MM.1S (cell line): ENCODE measurements at regions not wholly inside any gene's neighbourhood (a gene's known extent, or its start where the extent isn't known, plus 50 kb on each side); places are given as distances from the start of the nearest gene placed in this dataset.

Experiments
- DNase-seq: peaks from one replicate; pipeline ENCODE4 v3.0.0-alpha.2; 2015
- H2AFZ ChIP-seq: fragments of 300-600 bp; sonication (generic); 2 replicates; pipeline ENCODE4 v1.6.0; 2016; ENCODE audit warnings: antibody characterized with exemption, low read length
- H3F3A ChIP-seq: fragments of 300-600 bp; sonication (generic); 2 replicates; pipeline ENCODE4 v1.6.1; 2016; ENCODE audit warnings: mild to moderate bottlenecking, antibody characterized with exemption, low read length, moderate library complexity, mixed read lengths; ENCODE audit not compliant: insufficient read depth
- H3K27ac ChIP-seq: fragments of 300-600 bp; sonication (generic); 2 replicates; pipeline ENCODE4 v1.5.1; 2016; ENCODE audit warnings: mild to moderate bottlenecking, low read length
- H3K27me3 ChIP-seq: fragments of 300-600 bp; sonication (generic); replicated peaks from 2 replicates; pipeline ENCODE4 v1.6.0; 2016; ENCODE audit warnings: low read length; ENCODE audit not compliant: insufficient read depth
- H3K36me3 ChIP-seq: fragments of 300-600 bp; sonication (generic); replicated peaks from 2 replicates; pipeline ENCODE4 v1.6.1; 2016; ENCODE audit warnings: mild to moderate bottlenecking, low read length, mixed read lengths; ENCODE audit not compliant: insufficient read depth
- H3K4me1 ChIP-seq: fragments of 300-600 bp; sonication (generic); 2 replicates; pipeline ENCODE4 v1.6.1; 2016; ENCODE audit warnings: low read length, mixed read lengths
- H3K4me2 ChIP-seq: fragments of 300-600 bp; sonication (generic); 2 replicates; pipeline ENCODE4 v1.6.0; 2016; ENCODE audit warnings: low read depth, low read length
- H3K4me3 ChIP-seq: fragments of 300-600 bp; sonication (generic); 2 replicates; pipeline ENCODE4 v1.5.1; 2016; ENCODE audit warnings: low read length, mixed read lengths
- H3K79me2 ChIP-seq: fragments of 300-600 bp; sonication (generic); 2 replicates; pipeline ENCODE4 v1.6.1; 2016; ENCODE audit warnings: mixed run types, low read length, mixed read lengths
- H3K9ac ChIP-seq: fragments of 300-600 bp; sonication (generic); 2 replicates; pipeline ENCODE4 v1.6.1; 2016; ENCODE audit warnings: low read length, mixed read lengths
- H3K9me2 ChIP-seq: fragments of 300-600 bp; sonication (generic); replicated peaks from 2 replicates; pipeline ENCODE4 v1.6.1; 2016; ENCODE audit warnings: mild to moderate bottlenecking, low read length, mixed read lengths; ENCODE audit not compliant: insufficient read depth
- H3K9me3 ChIP-seq: fragments of 300-600 bp; sonication (generic); replicated peaks from 2 replicates; pipeline ENCODE4 v1.6.1; 2016; ENCODE audit warnings: mild to moderate bottlenecking, low read length, mixed read lengths; ENCODE audit not compliant: insufficient read depth
- H4K20me1 ChIP-seq: fragments of 300-600 bp; sonication (generic); 2 replicates; pipeline ENCODE4 v1.6.1; 2016; ENCODE audit warnings: mild to moderate bottlenecking, low read length, moderate library complexity, mixed read lengths; ENCODE audit not compliant: insufficient read depth
- EZH2 ChIP-seq: fragments of 300-600 bp; sonication (generic); optimal IDR thresholded peaks from 2 replicates; pipeline ENCODE3; 2017; ENCODE audit warnings: low read depth, mild to moderate bottlenecking, antibody characterized with exemption, low read length, mixed read lengths
- EZH2phosphoT487 ChIP-seq: fragments of 300-600 bp; sonication (generic); IDR thresholded peaks from 2 replicates; pipeline ENCODE4 v1.6.1; 2018; ENCODE audit warnings: antibody characterized with exemption, low read length
- TF ChIP-seq, protein P1 (sequence below): fragments of 300-600 bp; sonication (generic); IDR thresholded peaks from 2 replicates; pipeline ENCODE4 v1.5.1; 2016; ENCODE audit warnings: antibody characterized with exemption, low read length, mixed read lengths

DNA sequence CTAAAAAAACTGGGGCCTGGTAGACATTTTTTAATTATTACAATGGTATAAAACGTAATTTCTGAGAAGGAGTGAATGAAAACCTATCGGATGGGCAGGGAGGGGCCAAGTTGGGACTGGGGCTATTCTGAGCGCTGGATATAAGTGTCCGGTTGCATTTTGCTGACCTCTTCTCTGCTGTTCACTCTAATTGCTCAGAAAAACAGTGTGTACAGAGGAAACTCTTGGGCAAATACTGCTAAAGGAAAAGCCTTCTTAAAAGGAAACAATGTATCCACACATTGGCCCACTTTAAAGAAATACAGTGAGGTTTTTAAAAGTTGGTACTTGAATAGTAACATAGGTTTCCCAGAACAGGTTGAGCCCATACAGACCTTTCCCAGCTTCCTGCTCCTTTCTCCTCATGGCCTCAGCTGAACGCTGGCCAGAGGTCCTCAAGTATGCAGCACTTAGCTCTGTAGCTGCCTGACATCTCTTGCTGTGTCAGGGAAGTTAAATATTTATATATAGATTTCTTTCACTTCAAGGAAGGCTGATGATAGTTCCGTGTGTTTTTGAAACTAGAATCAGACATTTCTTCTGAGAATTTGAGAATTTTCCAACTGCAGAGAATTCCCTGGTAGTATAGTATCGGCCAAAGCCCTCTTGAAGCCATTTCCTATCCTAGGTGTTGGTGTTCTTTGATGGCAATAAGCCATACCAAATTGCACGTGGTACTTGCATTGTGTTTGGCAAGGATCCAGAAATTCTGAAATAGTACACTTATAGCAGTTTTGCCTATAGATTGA lies 97.1 kb upstream of the SLC4A4 start:
- H2AFZ ChIP-seq = no peak overlapping the region
- H3K9me3 ChIP-seq = no peaks in the 10 kb centered on the region
- no peak for DNase-seq
- H3K4me1 ChIP-seq = no peaks in the 10 kb centered on the region
- H3K79me2 ChIP-seq = no peaks in the 10 kb centered on the region
- no peak overlapping the region for H3K9ac ChIP-seq
- H3K27me3 ChIP-seq = no peaks in the 10 kb centered on the region
- no peaks in the 10 kb centered on the region for H3K36me3 ChIP-seq
- H3K4me2 ChIP-seq = no peak overlapping the region
- H4K20me1 ChIP-seq = no peaks in the 10 kb centered on the region
- H3K4me3 ChIP-seq = no peak overlapping the region
- H3F3A ChIP-seq = no peaks in the 10 kb centered on the region
- TF ChIP-seq EZH2 (no peak), EZH2phosphoT487 (no peak)
- TF ChIP-seq, protein P1, sequence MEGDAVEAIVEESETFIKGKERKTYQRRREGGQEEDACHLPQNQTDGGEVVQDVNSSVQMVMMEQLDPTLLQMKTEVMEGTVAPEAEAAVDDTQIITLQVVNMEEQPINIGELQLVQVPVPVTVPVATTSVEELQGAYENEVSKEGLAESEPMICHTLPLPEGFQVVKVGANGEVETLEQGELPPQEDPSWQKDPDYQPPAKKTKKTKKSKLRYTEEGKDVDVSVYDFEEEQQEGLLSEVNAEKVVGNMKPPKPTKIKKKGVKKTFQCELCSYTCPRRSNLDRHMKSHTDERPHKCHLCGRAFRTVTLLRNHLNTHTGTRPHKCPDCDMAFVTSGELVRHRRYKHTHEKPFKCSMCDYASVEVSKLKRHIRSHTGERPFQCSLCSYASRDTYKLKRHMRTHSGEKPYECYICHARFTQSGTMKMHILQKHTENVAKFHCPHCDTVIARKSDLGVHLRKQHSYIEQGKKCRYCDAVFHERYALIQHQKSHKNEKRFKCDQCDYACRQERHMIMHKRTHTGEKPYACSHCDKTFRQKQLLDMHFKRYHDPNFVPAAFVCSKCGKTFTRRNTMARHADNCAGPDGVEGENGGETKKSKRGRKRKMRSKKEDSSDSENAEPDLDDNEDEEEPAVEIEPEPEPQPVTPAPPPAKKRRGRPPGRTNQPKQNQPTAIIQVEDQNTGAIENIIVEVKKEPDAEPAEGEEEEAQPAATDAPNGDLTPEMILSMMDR = no peak
- no peak overlapping the region for H3K27ac ChIP-seq
- no peaks in the 10 kb centered on the region for H3K9me2 ChIP-seq

DNA sequence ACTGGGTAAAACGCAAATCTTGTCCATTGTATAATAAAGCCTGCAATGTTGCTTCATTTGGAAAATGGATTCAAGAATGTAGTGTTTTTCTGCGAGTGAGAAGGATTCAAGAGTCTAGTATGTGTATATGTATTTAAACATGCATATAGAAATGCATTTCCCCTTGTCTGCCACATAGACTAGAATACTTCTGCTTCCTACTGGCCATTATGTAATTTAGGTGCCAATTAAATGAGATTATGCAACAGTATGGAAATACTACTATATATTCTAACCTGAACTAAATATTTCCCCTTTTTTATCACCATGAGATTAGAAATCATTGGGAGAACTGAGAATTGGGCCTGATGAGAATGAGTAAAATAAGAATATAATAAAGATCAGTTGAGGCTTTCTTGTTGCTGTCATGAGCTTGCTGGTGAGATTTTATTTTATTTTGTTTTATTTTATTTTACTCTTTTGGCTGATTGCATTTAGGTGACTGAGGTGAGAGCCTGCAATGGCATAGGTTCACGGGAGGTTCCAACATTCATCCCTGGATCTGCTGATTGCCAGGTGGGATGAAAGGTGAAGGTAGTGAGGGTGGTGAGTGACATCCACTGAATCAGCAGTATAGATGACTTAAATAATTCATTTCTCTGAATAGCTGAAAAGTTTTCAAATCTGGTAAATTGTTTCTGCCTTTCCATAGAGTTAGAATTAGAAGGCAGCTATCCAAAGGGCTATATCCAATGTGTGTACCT lies 95.6 kb upstream of the SLC4A4 start:
- Histone ChIP-seq H2AFZ (no peak overlapping the region), H3K4me1 (no peaks in the 10 kb centered on the region), H3K9ac (no peak overlapping the region), H4K20me1 (no peaks in the 10 kb centered on the region), H3K9me3 (no peaks in the 10 kb centered on the region), H3K27me3 (no peaks in the 10 kb centered on the region), H3K27ac (no peak overlapping the region), H3K4me2 (no peak overlapping the region), H3K79me2 (no peaks in the 10 kb centered on the region), H3K36me3 (no peaks in the 10 kb centered on the region), H3K4me3 (no peak overlapping the region), H3F3A (no peaks in the 10 kb centered on the region), H3K9me2 (no peaks in the 10 kb centered on the region)
- DNase-seq = no peak
- TF ChIP-seq, protein P1 = no peak
- TF ChIP-seq EZH2phosphoT487 (no peak), EZH2 (no peak)

DNA sequence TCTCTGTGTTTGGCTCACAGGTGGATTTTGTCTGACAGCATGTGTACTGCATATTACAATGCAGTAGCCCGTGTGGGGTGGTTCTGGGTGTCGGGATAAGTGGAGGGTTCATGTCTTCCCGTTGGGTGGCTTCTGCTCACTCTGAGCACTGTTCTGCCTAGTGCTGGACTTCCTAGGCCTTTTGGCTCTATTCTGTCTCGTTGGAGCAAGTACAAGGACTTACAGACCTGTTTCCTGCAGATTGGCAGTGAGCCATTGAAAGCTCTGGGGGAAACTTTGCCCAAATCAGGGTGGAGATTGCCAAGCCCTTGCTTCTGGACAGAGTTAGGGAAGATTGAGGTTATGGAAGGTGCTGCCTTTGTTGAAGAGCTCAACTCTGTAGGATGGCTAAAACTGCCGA lies 91.1 kb upstream of the SLC4A4 start:
- H3K9ac ChIP-seq = no peak overlapping the region
- no peak for DNase-seq
- no peak overlapping the region for H3K4me3 ChIP-seq
- no peaks in the 10 kb centered on the region for H3K79me2 ChIP-seq
- no peaks in the 10 kb centered on the region for H4K20me1 ChIP-seq
- no peaks in the 10 kb centered on the region for H3K36me3 ChIP-seq
- no peak overlapping the region for H3K27ac ChIP-seq
- H3K27me3 ChIP-seq = no peaks in the 10 kb centered on the region
- no peak for TF ChIP-seq EZH2phosphoT487
- TF ChIP-seq, protein P1 = no peak
- TF ChIP-seq EZH2 = no peak
- no peak overlapping the region for H3K4me2 ChIP-seq
- H3K9me3 ChIP-seq = no peaks in the 10 kb centered on the region
- H3K9me2 ChIP-seq = no peaks in the 10 kb centered on the region
- no peaks in the 10 kb centered on the region for H3K4me1 ChIP-seq
- H2AFZ ChIP-seq = no peak overlapping the region
- no peaks in the 10 kb centered on the region for H3F3A ChIP-seq
